Type B pancreatic cell (in vitro differentiated cells): ENCODE measurements at regions not wholly inside any gene's neighbourhood (a gene's known extent, or its start where the extent isn't known, plus 50 kb on each side); places are given as distances from the start of the nearest gene placed in this dataset.

Experiments
- DNase-seq: peaks from one replicate; pipeline ENCODE4 v3.0.0; 2021; ENCODE audit warnings: mixed read lengths; ENCODE audit not compliant: unreplicated experiment; ENCODE audit errors: extremely low spot score
- H3K27ac Mint-ChIP-seq: 2 replicates; pipeline ENCODE4 v1.8.0; 2021; ENCODE audit warnings: mild to moderate bottlenecking, mixed read lengths
- H3K27me3 Mint-ChIP-seq: 2 replicates; pipeline ENCODE4 v1.8.0; 2021; ENCODE audit warnings: mixed read lengths
- H3K36me3 Mint-ChIP-seq: 2 replicates; pipeline ENCODE4 v1.8.0; 2021; ENCODE audit warnings: mixed read lengths
- H3K4me1 Mint-ChIP-seq: one replicate; pipeline ENCODE4 v1.8.0; 2021; ENCODE audit warnings: mixed read lengths; ENCODE audit not compliant: unreplicated experiment
- H3K4me3 Mint-ChIP-seq: 2 replicates; pipeline ENCODE4 v1.8.0; 2021; ENCODE audit warnings: mild to moderate bottlenecking, mixed read lengths
- H3K9me3 Mint-ChIP-seq: 2 replicates; pipeline ENCODE4 v1.8.0; 2021; ENCODE audit warnings: mixed read lengths
- CTCF ChIP-seq: fragments of 200-600 bp; sonication (generic); conservative IDR thresholded peaks from 2 replicates; pipeline ENCODE4 v1.5.0; 2021; ENCODE audit warnings: antibody characterized with exemption, mild to moderate bottlenecking

GRCh38 chr6:3900744-3901336 lies 51.7 kb downstream of the FAM50B start:
- H3K9me3 Mint-ChIP-seq: no peaks in the 10 kb centered on the region
- no peaks in the 10 kb centered on the region for H3K36me3 Mint-ChIP-seq
- H3K4me3 Mint-ChIP-seq: no peak overlapping the region
- TF ChIP-seq CTCF: no peak
- no peak overlapping the region for H3K27ac Mint-ChIP-seq
- no peak for DNase-seq
- peaks cover 16% of the 10 kb centered on the region for H3K4me1 Mint-ChIP-seq
- H3K27me3 Mint-ChIP-seq: no peaks in the 10 kb centered on the region

GRCh38 chr6:3902871-3903648 lies 53.9 kb downstream of the FAM50B start:
- Mint-ChIP-seq H3K27me3 (no peaks in the 10 kb centered on the region), H3K4me1 (peaks cover 36% of the 10 kb centered on the region), H3K36me3 (no peaks in the 10 kb centered on the region), H3K27ac (no peak overlapping the region), H3K4me3 (no peak overlapping the region), H3K9me3 (no peaks in the 10 kb centered on the region)
- TF ChIP-seq CTCF: no peak
- no peak for DNase-seq

- DNase-seq: no peak
- Mint-ChIP-seq H3K9me3 (no peaks in the 10 kb centered on the region), H3K27ac (no peak overlapping the region), H3K27me3 (no peaks in the 10 kb centered on the region), H3K36me3 (no peaks in the 10 kb centered on the region), H3K4me1 (peaks cover 36% of the 10 kb centered on the region), H3K4me3 (no peak overlapping the region)
- no peak for TF ChIP-seq CTCF
Observed at GRCh38 chr6:3904518-3904917, 55.3 kb downstream of the FAM50B start.

- no peaks in the 10 kb centered on the region for H3K27me3 Mint-ChIP-seq
- H3K36me3 Mint-ChIP-seq: no peaks in the 10 kb centered on the region
- H3K27ac Mint-ChIP-seq: peak overlapping the region; percentile 66
- TF ChIP-seq CTCF: no peak
- no peak for DNase-seq
- H3K4me3 Mint-ChIP-seq: no peak overlapping the region
- peaks cover 37% of the 10 kb centered on the region for H3K4me1 Mint-ChIP-seq
- H3K9me3 Mint-ChIP-seq: no peaks in the 10 kb centered on the region
Observed at GRCh38 chr6:3905945-3906845, 57.0 kb downstream of the FAM50B start.

GRCh38 chr6:3906846-3907151 lies 57.6 kb downstream of the FAM50B start:
- no peaks in the 10 kb centered on the region for H3K36me3 Mint-ChIP-seq
- no peak for DNase-seq
- no peaks in the 10 kb centered on the region for H3K9me3 Mint-ChIP-seq
- peaks cover 41% of the 10 kb centered on the region for H3K4me1 Mint-ChIP-seq
- H3K4me3 Mint-ChIP-seq: no peak overlapping the region
- no peaks in the 10 kb centered on the region for H3K27me3 Mint-ChIP-seq
- TF ChIP-seq CTCF: no peak
- peak overlapping the region; percentile 66 for H3K27ac Mint-ChIP-seq
